Body of pancreas (tissue), 4 donors: ENCODE measurements at regions not wholly inside any gene's neighbourhood (a gene's known extent, or its start where the extent isn't known, plus 50 kb on each side); places are given as distances from the start of the nearest gene placed in this dataset.

ENCODE experiments used
- CTCF ChIP-seq, 7 experiments: fragments of 450-650 bp in 4 of 7; fragments of 200-600 bp in 3 of 7; sonication (generic) in 3 of 7; IDR thresholded peaks; one replicate each; pipeline ENCODE4 v1.5.1; 2016 to 2019; ENCODE audit warnings: antibody characterized with exemption in 7 of 7
- POLR2A ChIP-seq, 3 donors: fragments of 450-650 bp; IDR thresholded peaks; one replicate each; pipeline ENCODE4 v1.6.1; 2016; ENCODE audit warnings: antibody characterized with exemption in 3 of 3, mild to moderate bottlenecking in 2 of 3

- TF ChIP-seq CTCF (IDR thresholded peaks at IDR 0.05) (no peak), POLR2A (IDR thresholded peaks at IDR 0.05) (no peak)
Observed at GRCh38 chr3:117863146-117863545, 1153.6 kb downstream of the TUSC7 start.
